ENCODE measurements at regions not wholly inside any gene's neighbourhood (a gene's known extent, or its start where the extent isn't known, plus 50 kb on each side); places are given as distances from the start of the nearest gene placed in this dataset.

- H3K36me3 ChIP-seq, result no peaks in the 10 kb centered on the region
- no peak overlapping the region for H3K4me3 ChIP-seq
- H3K27me3 ChIP-seq, result no peaks in the 10 kb centered on the region
- intact Hi-C loops (cut with DNase I), result no loop called here
- H3K27ac ChIP-seq, result no peak overlapping the region
- no peaks in the 10 kb centered on the region for H3K4me1 ChIP-seq
- 93 to 95% methylated on average over 9 of the region's 9 CpGs for WGBS, 2 donors
- no peak for TF ChIP-seq EP300 (IDR thresholded peaks at IDR 0.05)
- TF ChIP-seq POLR2AphosphoS5 (IDR thresholded peaks at IDR 0.05), result no peak
- no peak for TF ChIP-seq CTCF (IDR thresholded peaks at IDR 0.05)
- no peak for TF ChIP-seq POLR2A (IDR thresholded peaks at IDR 0.05)
- H3K9me3 ChIP-seq, result no peaks in the 10 kb centered on the region
- DNase-seq, result no peak
Measured at GRCh38 chr6:7003041-7003440, 104.7 kb upstream of the RREB1 start.

- no peak for DNase-seq
- no peaks in the 10 kb centered on the region for H3K4me1 ChIP-seq
- TF ChIP-seq POLR2A (IDR thresholded peaks at IDR 0.05), result no peak
- no peaks in the 10 kb centered on the region for H3K27me3 ChIP-seq
- WGBS, 2 donors, result 83 to 84% methylated on average over 8 of the region's 8 CpGs
- intact Hi-C loops (cut with DNase I), result no loop called here
- H3K36me3 ChIP-seq, result no peaks in the 10 kb centered on the region
- H3K4me3 ChIP-seq, result no peak overlapping the region
- H3K9me3 ChIP-seq, result no peaks in the 10 kb centered on the region
- no peak overlapping the region for H3K27ac ChIP-seq
Measured at GRCh38 chr6:7004581-7005297, 103.0 kb upstream of the RREB1 start.

GRCh38 chr6:7006515-7007191 is 101.1 kb upstream of the RREB1 start:
- Histone ChIP-seq H3K9me3 (no peaks in the 10 kb centered on the region), H3K27me3 (no peaks in the 10 kb centered on the region), H3K27ac (no peak overlapping the region), H3K36me3 (no peaks in the 10 kb centered on the region), H3K4me1 (no peaks in the 10 kb centered on the region), H3K4me3 (no peak overlapping the region)
- WGBS, 2 donors, result 87 to 90% methylated on average over 5 of the region's 5 CpGs
- no peak for TF ChIP-seq EP300 (IDR thresholded peaks at IDR 0.05)
- TF ChIP-seq POLR2A (IDR thresholded peaks at IDR 0.05), result no peak
- TF ChIP-seq POLR2AphosphoS5 (IDR thresholded peaks at IDR 0.05), result no peak
- TF ChIP-seq CTCF (IDR thresholded peaks at IDR 0.05), result no peak
- no peak for DNase-seq
- intact Hi-C loops (cut with DNase I), result no loop called here

GRCh38 chr6:7008451-7008988 is 99.2 kb upstream of the RREB1 start:
- TF ChIP-seq EP300 (IDR thresholded peaks at IDR 0.05) (no peak), POLR2A (IDR thresholded peaks at IDR 0.05) (no peak), POLR2AphosphoS5 (IDR thresholded peaks at IDR 0.05) (no peak), CTCF (IDR thresholded peaks at IDR 0.05) (no peak)
- Histone ChIP-seq H3K27me3 (no peaks in the 10 kb centered on the region), H3K36me3 (no peaks in the 10 kb centered on the region), H3K4me3 (no peak overlapping the region), H3K4me1 (no peaks in the 10 kb centered on the region), H3K27ac (no peak overlapping the region), H3K9me3 (no peaks in the 10 kb centered on the region)
- no peak for DNase-seq
- intact Hi-C loops (cut with DNase I), result no loop called here
- WGBS, 2 donors, result 79 to 85% methylated on average over 6 of the region's 6 CpGs

GRCh38 chr6:7016226-7016625 is 91.5 kb upstream of the RREB1 start:
- H3K9me3 ChIP-seq, result no peaks in the 10 kb centered on the region
- no peaks in the 10 kb centered on the region for H3K36me3 ChIP-seq
- DNase-seq, result no peak
- no peaks in the 10 kb centered on the region for H3K27me3 ChIP-seq
- no peak overlapping the region for H3K4me3 ChIP-seq
- TF ChIP-seq POLR2A (IDR thresholded peaks at IDR 0.05) (no peak), EP300 (IDR thresholded peaks at IDR 0.05) (no peak), POLR2AphosphoS5 (IDR thresholded peaks at IDR 0.05) (no peak), CTCF (IDR thresholded peaks at IDR 0.05) (no peak)
- H3K27ac ChIP-seq, result no peak overlapping the region
- 73 to 81% methylated on average over 8 of the region's 8 CpGs for WGBS, 2 donors
- intact Hi-C loops (cut with DNase I), result no loop called here
- no peaks in the 10 kb centered on the region for H3K4me1 ChIP-seq
